ENCODE measurements at regions not wholly inside any gene's neighbourhood (a gene's known extent, or its start where the extent isn't known, plus 50 kb on each side); places are given as distances from the start of the nearest gene placed in this dataset.
"Not testable (repeated sequence)": the region's sequence is repeated elsewhere in the genome, so short reads cannot be mapped to it uniquely, and the experiment has no call there.

DNA sequence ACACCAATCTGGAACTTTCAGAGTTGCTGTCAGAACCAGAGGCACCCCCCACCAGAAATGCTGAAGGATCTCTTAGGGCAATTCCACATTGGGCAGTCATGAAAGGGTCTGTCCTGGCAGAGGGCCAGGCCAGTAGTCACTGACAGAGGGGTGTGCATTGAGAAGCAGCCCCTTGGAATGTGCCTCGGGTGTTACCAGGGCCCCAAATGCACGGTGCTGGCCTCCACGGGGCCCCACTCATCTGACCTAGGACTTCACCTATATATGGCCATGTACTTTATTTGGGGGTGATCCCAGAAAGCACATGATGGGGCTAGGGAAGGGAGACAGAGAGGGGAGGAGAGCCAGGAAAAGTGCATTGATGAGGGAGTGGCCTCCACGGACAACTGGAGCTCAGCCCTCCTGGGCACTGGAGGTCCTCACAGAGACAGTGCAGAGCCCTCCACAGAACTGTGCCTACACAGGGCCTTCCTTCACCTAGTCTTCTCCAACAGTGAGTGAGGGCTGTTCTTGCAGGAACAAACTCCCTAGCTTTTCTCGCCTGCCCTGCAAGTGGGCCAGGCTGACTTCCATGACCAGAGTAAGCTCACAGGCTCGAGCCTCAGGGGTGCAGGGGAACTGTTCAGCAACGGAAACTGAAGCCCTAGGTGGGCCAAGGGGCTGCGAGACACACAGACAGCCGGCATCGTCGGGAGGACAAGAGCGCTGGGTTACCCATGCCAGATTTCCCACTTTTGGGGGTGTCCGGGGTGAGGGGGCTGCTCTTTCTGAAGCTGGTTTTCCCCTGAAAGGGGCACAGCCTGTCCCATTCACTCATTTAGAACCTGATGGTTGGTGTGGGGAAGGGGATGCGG is 136.2 kb downstream of the HMX1 start:
- DNase-seq (ENCODE audit: low spot score) = no peak

DNA sequence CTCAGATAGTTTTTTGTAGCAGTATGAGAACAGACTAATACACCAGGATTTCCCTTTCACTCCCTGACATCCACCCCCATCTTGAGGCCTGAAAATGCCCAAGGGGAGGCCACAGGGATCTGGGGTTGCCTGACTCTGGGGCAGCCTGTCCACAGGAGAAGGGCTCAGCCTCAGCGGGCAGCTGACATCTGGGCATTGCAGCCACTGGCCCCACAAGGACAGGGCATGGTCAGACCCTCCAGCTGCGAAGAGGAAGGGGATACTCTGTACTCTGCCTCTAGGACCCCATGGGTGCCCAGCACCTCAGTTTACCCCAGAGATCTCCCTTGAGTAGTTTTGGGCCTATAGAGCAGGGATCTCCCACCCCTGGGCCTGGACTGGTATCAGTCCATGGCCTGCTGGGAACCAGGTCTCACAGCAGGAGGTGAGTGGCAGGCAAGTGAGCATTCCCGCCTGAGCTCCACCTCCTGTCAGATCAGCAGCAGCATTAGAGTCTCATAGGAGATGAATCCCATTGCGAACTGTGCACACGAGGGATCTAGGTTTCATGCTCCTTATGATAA is 138.9 kb downstream of the HMX1 start:
- DNase-seq (ENCODE audit: low spot score) = no peak

DNA sequence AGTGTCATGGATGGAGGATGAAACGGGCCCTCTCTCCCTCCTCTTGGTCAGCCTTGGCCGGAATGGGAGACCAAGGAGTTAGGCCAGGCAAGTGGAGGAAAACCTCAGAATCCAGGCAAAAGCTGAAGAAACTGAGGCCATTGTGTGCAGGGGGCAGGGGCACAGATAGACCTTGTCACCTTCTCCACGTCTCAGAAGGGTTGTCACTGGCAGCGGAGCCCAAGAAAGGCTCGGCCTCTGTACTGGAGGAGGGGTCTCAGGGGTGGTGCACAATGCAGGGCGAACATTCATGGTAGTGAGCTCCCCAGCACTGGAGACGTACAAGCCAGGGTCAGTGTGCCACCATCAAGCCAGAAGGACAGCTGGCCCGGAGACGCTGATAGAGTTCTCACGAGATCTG is 139.5 kb downstream of the CPZ start:
- DNase-seq (ENCODE audit: low spot score) = no peak

DNA sequence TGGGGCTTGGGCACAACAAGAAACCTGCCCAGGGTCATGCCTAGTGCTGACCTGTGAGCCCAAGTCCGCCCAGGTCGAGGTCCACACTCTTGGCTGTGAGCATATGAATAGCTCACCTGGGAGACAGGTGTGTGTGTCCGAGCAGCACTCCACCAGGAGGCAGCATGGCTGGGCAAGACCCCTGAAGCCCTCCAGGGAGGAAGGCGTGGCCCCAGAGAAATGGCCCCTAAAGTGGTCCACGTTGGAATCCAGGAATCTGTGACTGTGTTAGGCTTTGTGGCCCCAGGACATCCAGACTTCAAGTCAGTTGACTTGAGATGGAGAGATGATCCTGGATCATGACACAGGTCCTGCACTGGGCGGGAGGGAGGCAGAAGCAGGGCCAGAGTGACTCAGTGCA is 138.8 kb downstream of the CPZ start:
- no peak for DNase-seq (ENCODE audit: low spot score)

DNA sequence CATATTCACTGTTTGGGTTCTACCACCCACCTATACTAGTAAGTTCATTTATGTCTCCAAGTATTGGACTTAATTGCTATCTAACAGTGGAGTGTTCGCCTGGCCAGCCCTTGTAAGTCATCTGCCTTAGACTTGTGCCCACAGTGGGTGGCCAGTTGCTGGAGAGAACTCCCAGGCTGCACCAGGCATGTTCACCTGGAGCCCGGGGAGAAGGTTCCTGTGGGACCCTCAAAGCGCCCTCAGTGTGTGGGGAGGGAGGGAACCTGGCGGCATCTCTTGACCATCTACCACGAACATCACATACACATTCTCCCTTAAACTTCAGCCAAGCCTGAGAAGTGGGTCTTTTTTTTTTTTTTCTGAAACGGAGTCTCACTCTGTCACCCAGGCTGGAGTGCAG is 138.1 kb downstream of the CPZ start:
- DNase-seq (ENCODE audit: low spot score) = no peak

DNA sequence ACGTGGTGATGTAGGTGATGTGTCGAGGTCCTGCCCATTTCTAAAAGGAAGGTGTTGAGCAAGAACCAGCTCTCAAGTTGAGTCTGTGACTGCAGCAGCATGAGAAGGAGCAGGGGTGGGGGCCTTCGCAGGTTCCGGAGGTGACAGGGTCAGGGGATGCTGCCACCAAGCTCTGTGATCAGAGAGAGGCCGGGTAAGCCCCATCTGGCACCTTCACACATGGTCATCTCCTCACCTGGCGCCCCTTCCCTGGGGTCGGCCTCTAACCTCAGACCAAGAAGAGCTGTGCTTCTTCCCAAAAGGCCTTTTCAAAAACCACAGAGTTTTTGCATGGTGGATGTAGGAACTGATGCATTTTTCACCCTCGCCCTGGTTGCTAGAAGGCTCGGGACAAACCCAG is 137.6 kb downstream of the CPZ start:
- no peak for DNase-seq (ENCODE audit: low spot score)

DNA sequence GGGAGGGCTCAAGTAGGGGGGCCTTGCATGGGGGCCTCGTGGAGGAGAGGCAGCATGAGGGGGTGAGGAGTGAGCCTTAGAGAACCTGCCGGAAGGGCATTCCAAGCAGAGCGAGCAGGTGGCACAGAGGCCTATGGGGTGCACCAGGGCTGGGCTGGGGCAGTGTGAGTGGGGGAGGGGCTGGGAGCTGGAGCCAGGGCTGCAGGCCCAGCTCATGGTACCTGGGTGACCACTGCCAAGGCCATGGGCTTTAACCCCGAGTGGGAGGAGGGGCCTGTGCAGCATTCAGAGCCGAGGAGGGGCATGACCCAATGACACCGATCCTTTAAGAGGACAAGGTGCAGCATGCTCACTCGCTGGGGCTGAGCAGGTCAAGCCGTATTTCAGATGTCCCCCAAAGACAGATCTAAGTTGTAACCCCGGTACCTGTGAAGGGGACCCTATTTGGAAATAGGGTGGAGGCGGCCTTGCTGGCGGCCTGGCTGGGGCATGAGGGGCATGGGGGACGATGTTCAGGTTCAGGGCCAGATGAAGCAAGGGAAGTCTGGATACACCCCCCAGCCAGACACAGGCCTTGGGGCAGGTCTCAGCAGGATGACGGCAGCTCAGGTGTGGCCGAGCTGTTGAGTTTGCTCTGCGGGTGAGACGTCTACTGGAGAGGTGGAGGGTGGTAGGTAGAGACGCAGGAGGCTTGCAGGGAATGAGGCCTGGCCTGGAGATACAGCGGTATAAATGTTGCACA is 137.0 kb downstream of the CPZ start:
- DNase-seq (ENCODE audit: low spot score) = no peak

DNA sequence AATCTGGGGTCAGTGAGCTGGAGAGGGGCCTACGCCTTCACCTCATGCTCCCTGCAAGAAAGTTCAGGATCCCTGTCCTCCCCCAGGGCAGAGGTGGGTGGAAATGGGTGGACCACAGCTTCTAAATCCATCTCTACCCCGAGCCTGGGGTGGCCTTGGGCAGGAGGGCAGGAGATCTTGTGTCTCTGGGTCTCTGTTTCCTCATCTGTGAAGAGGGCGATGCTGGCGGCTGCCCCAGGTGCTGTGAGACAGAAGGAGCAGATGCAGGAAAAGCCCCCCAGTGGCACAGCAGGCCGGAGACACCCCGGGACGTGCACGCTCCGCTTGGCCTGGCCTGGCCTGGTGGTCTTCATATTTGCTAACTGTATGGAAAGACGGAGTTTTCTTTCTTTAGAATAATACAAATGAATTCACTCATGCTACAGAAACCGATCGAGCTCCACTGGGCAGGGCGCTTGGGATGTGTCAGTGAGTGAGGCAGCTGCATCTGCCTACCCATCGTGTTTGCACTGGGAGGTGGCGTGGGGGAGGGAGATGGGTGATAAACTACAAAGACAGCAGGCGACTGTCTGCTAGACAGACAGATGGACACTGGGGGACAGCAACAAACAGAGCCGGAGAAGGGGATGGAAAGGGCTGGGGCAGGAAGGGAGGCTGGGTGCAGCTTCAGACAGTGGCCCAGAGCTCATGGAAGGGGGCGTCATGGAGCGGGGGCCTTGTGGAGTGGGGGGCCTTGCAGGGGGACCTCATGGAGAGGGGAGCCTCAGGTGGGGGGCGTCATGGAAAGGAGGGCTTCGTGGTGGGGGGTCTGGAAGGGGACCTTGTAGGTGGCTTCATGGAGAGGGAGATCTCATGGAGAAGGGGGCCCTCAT is 136.2 kb downstream of the CPZ start:
- DNase-seq (ENCODE audit: low spot score) = no peak

DNA sequence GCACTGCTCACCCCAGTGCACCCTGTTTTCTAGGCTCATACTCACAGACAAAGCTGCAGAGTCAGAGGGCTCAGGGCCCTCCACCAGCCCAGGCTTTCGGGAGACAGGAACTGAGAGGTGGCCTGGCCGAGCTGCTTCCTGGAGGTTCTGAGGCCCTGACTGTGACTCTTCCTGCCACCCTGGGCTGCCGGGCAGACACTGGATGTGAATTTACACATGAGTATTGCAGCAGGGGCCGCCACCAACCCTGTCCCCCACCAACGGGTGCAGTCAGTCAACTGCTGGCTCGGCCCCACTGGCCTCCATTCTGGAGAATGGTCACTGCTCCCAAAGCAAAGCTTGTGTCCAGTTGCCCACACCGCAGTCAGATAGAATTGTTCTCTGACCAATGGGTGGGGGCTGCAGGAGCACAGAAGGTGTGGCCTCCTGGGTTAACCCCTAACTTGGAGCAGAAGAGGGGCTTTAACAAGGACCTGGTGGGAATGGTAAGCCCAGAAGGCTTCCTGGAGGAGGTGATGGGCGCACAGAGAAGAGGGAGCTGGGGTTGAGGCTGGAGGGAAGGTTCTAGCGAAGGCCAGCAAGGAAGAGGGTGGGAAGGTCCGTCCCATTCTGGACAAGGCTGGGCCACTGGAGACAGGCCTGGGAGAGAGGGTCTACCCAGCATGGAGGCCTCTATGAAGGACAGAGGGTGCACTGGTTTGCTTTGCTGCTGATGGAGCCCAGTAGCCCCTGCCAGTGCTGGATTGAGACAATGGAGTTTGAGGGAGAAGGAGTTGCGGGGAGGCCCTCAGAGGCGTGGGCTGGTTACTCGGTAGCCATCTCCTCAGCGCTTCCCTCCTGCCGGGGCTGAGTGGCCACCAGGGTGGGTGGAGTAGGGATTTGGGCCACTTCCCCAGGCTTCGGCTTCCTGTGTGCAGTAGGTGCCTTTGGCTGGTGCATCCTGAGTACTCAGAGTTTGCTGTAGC is 135.3 kb downstream of the CPZ start:
- no peak for DNase-seq (ENCODE audit: low spot score)

DNA sequence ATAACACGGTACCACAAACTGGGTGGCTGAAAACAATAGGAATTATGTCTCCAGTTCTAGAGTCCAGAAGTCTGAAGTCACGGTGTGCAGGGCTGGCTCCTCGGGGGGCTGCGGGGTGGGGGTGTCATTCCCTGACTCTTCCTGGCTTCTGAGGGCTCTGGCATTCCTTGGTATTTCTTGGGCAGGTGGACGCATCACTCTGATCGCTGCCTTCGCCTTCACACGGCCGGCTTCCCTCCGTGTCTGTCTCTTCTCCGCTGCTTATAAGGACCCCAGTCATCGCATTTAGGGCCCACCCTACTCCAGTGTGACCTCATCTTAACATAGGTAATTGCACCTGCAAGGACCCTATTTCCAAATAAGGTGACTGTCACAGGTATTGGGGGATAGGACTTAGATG is 134.6 kb downstream of the CPZ start:
- no peak for DNase-seq (ENCODE audit: low spot score)

DNA sequence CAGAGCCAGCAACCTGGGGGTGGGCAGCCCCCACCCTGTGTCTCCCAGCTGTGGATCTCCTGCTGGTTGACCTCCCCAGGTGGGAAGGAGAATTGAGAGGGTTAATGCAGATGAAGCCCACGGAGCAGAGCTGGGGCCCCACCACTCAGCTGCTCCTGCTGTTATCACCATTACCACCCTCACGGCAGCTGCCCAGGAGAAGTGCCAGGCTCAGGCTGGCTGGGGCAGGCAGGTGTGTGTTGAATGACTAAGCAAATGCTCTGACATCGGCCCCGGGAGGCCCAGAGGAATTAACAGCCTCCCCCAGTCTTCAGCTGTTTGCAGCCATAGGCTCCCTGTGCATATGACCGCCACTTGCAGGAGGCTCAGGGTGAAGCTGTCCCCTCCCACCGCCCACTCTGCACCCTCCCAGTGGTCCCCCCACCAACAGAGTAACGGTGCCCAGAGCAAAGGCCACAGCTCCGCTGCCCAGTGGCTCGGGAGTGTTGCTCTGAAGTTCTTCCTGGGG is 133.8 kb downstream of the CPZ start:
- no peak for DNase-seq (ENCODE audit: low spot score)

DNA sequence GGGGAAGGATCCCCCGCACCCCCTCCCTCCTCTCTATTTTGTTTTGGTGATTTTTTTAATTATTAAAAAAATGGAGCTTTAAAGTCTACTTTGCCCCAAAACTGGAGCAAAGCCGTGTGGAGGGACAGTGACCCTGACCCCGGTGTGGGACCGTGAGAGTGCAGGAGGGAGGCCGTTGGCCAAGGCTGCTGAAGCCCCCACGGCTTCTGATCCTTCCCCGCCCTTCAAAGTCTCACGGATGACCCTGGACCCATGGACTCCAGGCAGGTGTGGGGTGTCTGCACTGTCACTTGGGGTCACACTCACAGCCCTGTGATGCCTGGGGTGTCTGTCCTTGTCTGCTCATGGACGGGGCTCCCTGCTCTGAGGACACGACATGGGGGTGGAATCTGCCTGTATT is 133.3 kb downstream of the CPZ start:
- DNase-seq (ENCODE audit: low spot score) = no peak

DNA sequence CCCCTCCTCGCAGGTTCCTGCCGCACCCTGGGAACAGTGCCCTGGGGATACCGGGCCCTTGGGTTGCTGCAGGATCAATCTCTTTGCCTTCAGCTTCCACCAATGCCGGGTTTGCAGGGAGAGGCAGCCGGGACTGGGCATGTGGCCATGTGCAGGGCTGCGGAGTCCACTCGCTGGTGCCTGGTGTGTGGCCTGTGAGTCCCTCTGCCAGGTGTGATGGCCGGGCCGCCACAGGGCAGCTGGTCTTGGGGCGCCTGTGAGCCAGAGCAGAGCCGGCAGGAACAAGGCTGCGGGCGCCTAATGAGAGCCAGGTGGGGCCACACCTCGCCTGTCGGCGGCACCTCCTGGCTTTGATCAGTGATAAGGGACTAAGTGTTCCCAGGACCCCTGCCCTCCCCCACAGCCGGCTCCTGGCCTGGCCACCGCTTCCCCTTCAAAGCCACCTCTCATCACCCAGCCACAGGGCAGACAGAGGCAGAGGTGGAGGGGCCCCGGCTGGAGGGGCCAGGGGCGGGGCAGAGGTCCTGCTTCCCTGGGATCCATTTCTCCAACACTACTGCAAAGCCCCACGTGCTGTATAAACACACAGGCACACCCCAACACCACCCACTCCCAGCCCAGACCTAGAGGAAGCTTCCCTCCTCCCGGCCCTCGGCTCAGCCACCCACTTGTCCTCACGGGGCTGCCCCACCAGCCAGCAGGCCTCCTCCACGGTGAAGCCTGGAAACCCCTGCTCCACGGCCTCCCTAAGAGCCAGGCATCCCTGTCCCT is 132.7 kb downstream of the CPZ start:
- no peak for DNase-seq (ENCODE audit: low spot score)

DNA sequence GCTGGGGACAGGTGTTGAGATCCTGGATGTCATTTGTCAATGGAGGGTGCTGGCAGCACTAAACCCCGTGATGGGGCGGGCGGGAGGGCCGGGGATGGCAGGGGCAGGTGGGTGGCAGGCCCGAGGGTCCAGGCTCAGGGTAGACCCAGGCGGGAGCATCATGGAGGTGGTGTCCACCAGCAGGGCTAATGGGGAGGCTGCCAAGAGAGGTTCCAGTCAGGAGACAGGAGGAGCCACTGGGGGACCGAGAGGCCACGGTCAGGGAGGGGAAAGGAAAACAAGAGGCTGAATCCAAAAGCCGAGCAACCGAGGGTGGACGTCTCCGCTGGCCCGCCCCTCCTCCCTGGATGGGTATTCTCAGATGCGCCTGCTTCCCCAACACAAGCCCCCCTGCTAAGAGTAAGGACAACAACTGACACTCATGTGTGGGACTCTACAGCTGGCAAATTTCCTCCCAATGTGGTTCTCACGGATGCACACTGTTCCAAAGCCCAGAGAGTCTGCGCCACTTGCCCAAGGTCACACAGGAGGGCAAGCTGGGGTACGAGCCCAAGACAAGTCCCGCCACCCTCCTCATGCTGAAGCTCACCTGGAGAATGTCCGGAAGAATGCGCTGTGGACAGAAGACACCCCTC is 132.0 kb downstream of the CPZ start:
- no peak for DNase-seq (ENCODE audit: low spot score)

DNA sequence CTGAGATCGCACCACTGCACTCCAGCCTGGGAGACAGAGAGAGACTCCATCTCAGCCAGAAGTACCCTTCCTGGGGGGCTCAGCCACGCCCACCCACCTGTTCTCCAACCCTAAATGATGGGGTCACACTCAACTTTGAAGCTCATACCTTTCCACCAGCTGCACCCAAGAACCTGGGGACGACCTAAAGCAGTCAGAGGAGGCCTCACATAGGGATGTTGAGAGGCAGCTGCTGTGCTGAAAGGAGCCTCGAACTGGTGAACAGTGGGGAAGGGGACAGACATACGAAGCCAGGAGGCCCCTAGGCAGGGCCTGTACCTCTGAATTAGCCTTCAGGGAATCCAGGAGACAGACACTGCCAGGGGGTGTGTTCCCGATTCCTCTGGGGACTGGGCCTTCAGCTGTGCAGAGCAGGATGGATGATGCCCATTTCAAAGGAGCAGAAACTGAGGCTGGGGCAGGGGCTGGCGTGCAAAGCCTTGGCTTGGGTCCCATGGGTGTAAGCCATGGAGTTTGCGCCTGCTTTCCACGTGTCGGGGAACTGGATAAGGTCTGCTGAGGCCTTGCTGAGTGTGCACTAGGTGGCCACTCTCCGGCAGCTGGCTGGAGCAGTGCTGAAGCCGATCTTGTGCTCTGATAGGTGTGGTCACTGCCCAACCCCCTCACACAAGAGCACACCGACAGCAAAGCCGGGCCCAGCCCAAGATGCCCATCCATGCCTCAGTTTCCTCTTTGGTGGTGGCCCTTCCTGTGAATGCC is 130.8 kb downstream of the CPZ start:
- no peak for DNase-seq (ENCODE audit: low spot score)

DNA sequence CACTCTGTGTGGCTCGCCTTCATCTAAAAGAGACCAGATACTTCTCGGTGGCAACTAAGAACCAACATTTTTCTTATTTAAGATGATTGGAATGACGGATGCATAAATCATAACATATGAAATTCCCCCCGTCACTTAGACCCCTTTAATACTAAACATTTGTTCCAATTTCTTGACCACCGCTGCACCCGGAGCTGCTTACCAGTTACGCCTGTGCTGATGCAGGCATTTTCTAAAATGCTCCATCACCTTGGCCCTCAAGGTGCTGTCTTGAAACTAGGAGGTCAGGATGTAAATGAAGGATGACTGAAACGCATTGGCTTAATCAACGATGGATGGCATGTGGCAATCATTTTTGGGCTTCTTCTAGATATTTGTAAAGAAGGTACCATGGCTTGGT is 130.0 kb downstream of the CPZ start:
- DNase-seq (ENCODE audit: low spot score) = no peak

DNA sequence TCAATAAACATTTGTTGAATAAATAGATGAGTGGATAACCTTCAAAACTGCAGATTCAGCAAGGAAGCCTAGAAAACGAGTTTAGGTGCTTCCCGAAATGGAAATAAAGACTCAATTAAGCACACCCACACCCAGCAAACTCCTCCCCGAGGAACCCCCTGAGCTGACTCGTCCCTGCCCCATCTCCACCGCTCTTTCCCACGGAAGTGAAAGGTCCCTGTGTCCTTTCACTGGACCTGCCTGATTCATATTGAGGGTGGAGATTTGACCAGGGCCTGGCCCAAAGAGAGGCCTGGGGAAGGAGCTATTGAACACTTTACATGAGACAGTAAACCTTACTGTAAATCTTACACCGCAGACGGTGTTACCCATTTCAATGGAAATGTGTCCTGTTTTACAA is 129.1 kb downstream of the CPZ start:
- no peak for DNase-seq (ENCODE audit: low spot score)

DNA sequence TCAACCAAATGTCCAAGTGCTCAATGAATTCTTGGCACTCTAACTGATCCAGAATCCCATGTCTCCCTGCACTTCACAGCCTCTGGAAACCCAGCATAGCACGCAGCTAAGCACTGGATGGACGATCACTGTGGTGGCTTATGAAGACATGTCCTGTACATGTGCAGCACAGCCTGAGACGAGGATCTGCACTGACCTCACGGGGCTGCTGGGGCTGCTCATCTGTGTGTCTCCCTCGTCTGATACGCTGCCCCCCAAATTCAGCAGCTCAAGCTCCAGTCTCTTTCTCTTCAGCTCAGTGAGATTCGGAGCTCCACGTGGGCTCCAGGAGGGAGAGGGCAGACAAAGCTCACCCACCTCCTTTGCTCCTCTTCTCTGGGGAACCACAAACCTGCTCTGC is 126.9 kb downstream of the CPZ start:
- no peak for DNase-seq (ENCODE audit: low spot score)

DNA sequence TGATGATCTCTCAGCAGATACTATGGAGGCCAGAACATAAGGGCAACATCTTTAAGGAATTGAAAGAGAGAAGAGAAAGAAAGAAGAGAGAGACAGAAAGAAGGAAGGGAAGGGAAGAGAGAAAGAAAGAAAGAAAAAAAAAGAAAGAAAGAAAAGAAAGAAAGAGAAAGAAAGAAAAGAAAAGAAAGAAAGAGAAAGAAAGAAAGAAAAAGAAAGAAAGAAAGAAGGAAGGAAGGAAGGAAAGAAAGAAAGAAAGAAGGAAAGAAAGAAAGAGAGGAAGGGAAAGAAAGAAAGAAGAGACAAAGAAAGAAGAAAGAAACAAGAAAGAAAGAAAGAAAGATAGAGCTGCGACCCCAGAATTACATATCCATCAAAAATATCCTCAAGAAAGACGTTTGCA is 124.9 kb downstream of the CPZ start:
- DNase-seq (ENCODE audit: low spot score) = not testable (repeated sequence)
